SK-N-SH (cell line): ENCODE measurements at regions not wholly inside any gene's neighbourhood (a gene's known extent, or its start where the extent isn't known, plus 50 kb on each side); places are given as distances from the start of the nearest gene placed in this dataset.
"Not testable (repeated sequence)": the region's sequence is repeated elsewhere in the genome, so short reads cannot be mapped to it uniquely, and the experiment has no call there.

ENCODE experiments used
- CTCF ChIP-seq: fragments of 200-600 bp; sonication (generic); IDR thresholded peaks from 2 replicates; pipeline ENCODE4 v1.6.1; 2017; ENCODE audit warnings: antibody characterized with exemption, mild to moderate bottlenecking, moderate library complexity
- PBX3 ChIP-seq: IDR thresholded peaks from 2 replicates; pipeline ENCODE4; 2012
- POLR2AphosphoS5 ChIP-seq: IDR thresholded peaks from 2 replicates; pipeline ENCODE4 v1.6.1; 2012; ENCODE audit warnings: low read depth, low read length
- REST ChIP-seq: IDR thresholded peaks from 2 replicates; pipeline ENCODE4 v1.6.1; 2012; ENCODE audit warnings: mild to moderate bottlenecking, low read depth, low read length, moderate library complexity

DNA sequence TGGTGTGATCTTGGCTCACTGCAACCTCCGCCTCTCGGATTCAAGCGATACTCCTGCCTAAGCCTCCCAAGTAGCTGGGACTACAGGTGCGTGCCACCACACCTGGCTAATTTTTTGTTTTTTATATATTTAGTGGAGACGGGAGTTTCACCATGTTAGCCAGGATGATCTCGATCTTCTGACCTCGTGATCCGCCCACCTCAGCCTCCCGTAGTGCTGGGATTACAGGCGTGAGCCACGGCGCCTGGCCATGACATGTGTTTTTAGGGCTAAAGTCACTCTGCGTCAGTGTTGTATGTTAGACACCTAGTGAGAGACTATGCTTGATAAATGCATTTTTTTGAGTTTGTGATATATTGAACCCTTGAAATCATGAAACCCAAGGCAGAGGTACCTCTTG, 674.6 kb upstream of the CTNND2 start:
- not testable (repeated sequence) for TF ChIP-seq PBX3, REST, CTCF, POLR2AphosphoS5
